GM21515 (cell line): ENCODE measurements at regions not wholly inside any gene's neighbourhood (a gene's known extent, or its start where the extent isn't known, plus 50 kb on each side); places are given as distances from the start of the nearest gene placed in this dataset.

ENCODE experiments used
- ATAC-seq: cut with Tn5 transposase; IDR thresholded peaks from one replicate; pipeline ENCODE4 v1.9.1; 2021; ENCODE audit not compliant: unreplicated experiment

- no peak for ATAC-seq
Measured at GRCh38 chr16:56140645-56141044, 50.6 kb upstream of the GNAO1 start.

GRCh38 chr16:56137269-56137668 is 54.0 kb upstream of the GNAO1 start:
- ATAC-seq = no peak

GRCh38 chr16:56136256-56136655 is 55.0 kb upstream of the GNAO1 start:
- no peak for ATAC-seq

GRCh38 chr16:56134790-56135189 is 56.5 kb upstream of the GNAO1 start:
- ATAC-seq = no peak

GRCh38 chr16:56125922-56126321 is 65.4 kb upstream of the GNAO1 start:
- no peak for ATAC-seq

- no peak for ATAC-seq
Measured at GRCh38 chr16:56122251-56122650, 69.0 kb upstream of the GNAO1 start.

GRCh38 chr16:56121156-56121500 is 70.2 kb upstream of the GNAO1 start:
- no peak for ATAC-seq

- ATAC-seq = no peak
Measured at GRCh38 chr16:56120447-56121155, 70.7 kb upstream of the GNAO1 start.

GRCh38 chr16:56119133-56119532 is 72.2 kb upstream of the GNAO1 start:
- no peak for ATAC-seq

GRCh38 chr16:56116577-56116964 is 74.7 kb upstream of the GNAO1 start:
- no peak for ATAC-seq

GRCh38 chr16:56115817-56116576 is 75.3 kb upstream of the GNAO1 start:
- ATAC-seq = no peak

GRCh38 chr16:56113223-56113622 is 78.1 kb upstream of the GNAO1 start:
- no peak for ATAC-seq

GRCh38 chr16:56111100-56111499 is 80.2 kb upstream of the GNAO1 start:
- ATAC-seq = no peak

GRCh38 chr16:56109994-56110393 is 81.3 kb upstream of the GNAO1 start:
- ATAC-seq = no peak

- no peak for ATAC-seq
Measured at GRCh38 chr16:56109205-56109604, 82.1 kb upstream of the GNAO1 start.

GRCh38 chr16:56108724-56109123 is 82.6 kb upstream of the GNAO1 start:
- no peak for ATAC-seq

GRCh38 chr16:56108056-56108471 is 83.2 kb upstream of the GNAO1 start:
- no peak for ATAC-seq

GRCh38 chr16:56106527-56106926 is 84.8 kb upstream of the GNAO1 start:
- no peak for ATAC-seq

- no peak for ATAC-seq
Measured at GRCh38 chr16:56102906-56103305, 88.4 kb upstream of the GNAO1 start.

GRCh38 chr16:56102183-56102686 is 89.1 kb upstream of the GNAO1 start:
- ATAC-seq = no peak

GRCh38 chr16:56101480-56101879 is 89.8 kb upstream of the GNAO1 start:
- no peak for ATAC-seq

GRCh38 chr16:56097306-56097705 is 94.0 kb upstream of the GNAO1 start:
- no peak for ATAC-seq
